ENCODE measurements at regions not wholly inside any gene's neighbourhood (a gene's known extent, or its start where the extent isn't known, plus 50 kb on each side); places are given as distances from the start of the nearest gene placed in this dataset.

DNA sequence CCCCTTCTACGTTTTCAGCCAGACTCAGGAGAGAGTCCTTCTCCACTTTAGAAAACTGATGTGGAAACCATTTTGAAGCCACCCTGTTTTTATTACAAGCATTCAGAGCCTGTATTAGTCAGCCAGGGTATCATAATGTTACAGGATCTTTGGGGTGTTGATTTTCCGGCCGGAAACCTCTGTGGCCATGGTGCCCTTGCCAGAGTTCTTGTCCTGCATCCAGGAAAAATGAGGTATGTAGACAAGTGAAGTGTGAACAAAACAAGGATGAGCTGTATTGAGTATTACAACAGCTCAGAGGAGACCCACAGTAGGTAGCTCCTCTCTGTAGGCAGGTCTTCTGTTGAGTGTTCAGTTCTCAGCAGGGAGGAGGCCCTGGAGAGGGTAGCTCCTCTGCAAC is 241.0 kb upstream of the COPS8 start:
- TF ChIP-seq, protein P1, sequence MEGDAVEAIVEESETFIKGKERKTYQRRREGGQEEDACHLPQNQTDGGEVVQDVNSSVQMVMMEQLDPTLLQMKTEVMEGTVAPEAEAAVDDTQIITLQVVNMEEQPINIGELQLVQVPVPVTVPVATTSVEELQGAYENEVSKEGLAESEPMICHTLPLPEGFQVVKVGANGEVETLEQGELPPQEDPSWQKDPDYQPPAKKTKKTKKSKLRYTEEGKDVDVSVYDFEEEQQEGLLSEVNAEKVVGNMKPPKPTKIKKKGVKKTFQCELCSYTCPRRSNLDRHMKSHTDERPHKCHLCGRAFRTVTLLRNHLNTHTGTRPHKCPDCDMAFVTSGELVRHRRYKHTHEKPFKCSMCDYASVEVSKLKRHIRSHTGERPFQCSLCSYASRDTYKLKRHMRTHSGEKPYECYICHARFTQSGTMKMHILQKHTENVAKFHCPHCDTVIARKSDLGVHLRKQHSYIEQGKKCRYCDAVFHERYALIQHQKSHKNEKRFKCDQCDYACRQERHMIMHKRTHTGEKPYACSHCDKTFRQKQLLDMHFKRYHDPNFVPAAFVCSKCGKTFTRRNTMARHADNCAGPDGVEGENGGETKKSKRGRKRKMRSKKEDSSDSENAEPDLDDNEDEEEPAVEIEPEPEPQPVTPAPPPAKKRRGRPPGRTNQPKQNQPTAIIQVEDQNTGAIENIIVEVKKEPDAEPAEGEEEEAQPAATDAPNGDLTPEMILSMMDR (IDR thresholded peaks at IDR 0.05; ENCODE audit: poor library complexity): no peak
- no peak for TF ChIP-seq EZH2 (IDR thresholded peaks at IDR 0.05; ENCODE audit: borderline replicate concordance)
